K562 (cell line): ENCODE measurements at regions not wholly inside any gene's neighbourhood (a gene's known extent, or its start where the extent isn't known, plus 50 kb on each side); places are given as distances from the start of the nearest gene placed in this dataset.

Experiments
- ATAC-seq: fragments of 200-7000 bp; cut with Tn5 transposase; 3 replicates; pipeline ENCODE4 v1.9.1; 2020; ENCODE audit warnings: moderate library complexity
- BruUV-seq: library from RNA; stranded (reverse); fragments of 400-500 nt; replicated peaks from 2 replicates; lab custom pipeline; 2021; lab: Mats Ljungman, UMichigan
- CTCF ChIA-PET: fragments of 300-600 bp; formaldehyde crosslinking; extraction: SDS; loops from one replicate; lab custom pipeline; 2021; ENCODE audit warnings: low intra/inter-chr PET ratio; lab: Yijun Ruan, JAX
- POLR2A ChIA-PET: fragments of 300-600, 350-650 bp; sonication (Branson Sonifier 250); formaldehyde crosslinking; extraction: SDS; loops from one replicate; lab custom pipeline; 2021; ENCODE audit warnings: antibody characterized with exemption, inconsistent platforms; lab: Yijun Ruan, JAX
- DNase-seq, 4 experiments: peaks; one replicate each; pipeline versions ENCODE4 v3.0.0 to v3.0.0-alpha.2; 2011 to 2018; ENCODE audit warnings: low spot score in 3 of 4, mixed read lengths in 3 of 4; ENCODE audit errors: extremely low read depth in 1 of 4
- FAIRE-seq: peaks from 2 replicates; lab custom pipeline; 2011; peaks lifted over from hg19 to GRCh38; lab: Jason Lieb, UNC
- H2AFZ ChIP-seq: 2 replicates; pipeline ENCODE4 v1.6.0; 2011; ENCODE audit warnings: low read depth, low read length, control low read depth, inconsistent platforms
- H3K27ac ChIP-seq: fragments of 200-600 bp; 3 replicates; pipeline ENCODE4 v1.8.0; 2011; ENCODE audit warnings: low read depth, mild to moderate bottlenecking, control low read depth, inconsistent platforms, low read length, moderate library complexity, mixed read lengths; ENCODE audit errors: extremely low read depth
- H3K27me3 ChIP-seq, 2 experiments: fragments of 300-600 bp in 1 of 2; 2 replicates in 1 of 2; 3 replicates in 1 of 2; pipeline versions ENCODE4 v1.6.0 to v1.8.0; 2011; ENCODE audit warnings: inconsistent platforms in 2 of 2, low read length in 2 of 2, mild to moderate bottlenecking in 1 of 2, mixed read lengths in 1 of 2, moderate library complexity in 1 of 2; ENCODE audit not compliant: control insufficient read depth in 2 of 2, insufficient read depth in 2 of 2
- H3K36me3 ChIP-seq: fragments of 300-600 bp; 3 replicates; pipeline ENCODE4 v1.8.0; 2011; ENCODE audit warnings: mild to moderate bottlenecking, low read length, inconsistent platforms; ENCODE audit not compliant: control insufficient read depth, insufficient read depth
- H3K4me1 ChIP-seq, 2 experiments: fragments of 200-600 bp in 1 of 2; replicated peaks in 1 of 2; 2 replicates in 1 of 2; 3 replicates in 1 of 2; pipeline versions ENCODE4 v1.5.1 to v1.8.0; 2011; ENCODE audit warnings: inconsistent platforms in 2 of 2, low read length in 2 of 2, mild to moderate bottlenecking in 1 of 2, mixed read lengths in 1 of 2, moderate library complexity in 1 of 2; ENCODE audit not compliant: control insufficient read depth in 2 of 2, insufficient read depth in 2 of 2
- H3K4me2 ChIP-seq: 2 replicates; pipeline ENCODE4 v1.6.1; 2011; ENCODE audit warnings: low read length, control low read depth, inconsistent platforms, mixed read lengths; ENCODE audit not compliant: insufficient read depth
- H3K4me3 ChIP-seq: fragments of 200-600 bp; sonication (generic), shearing (Covaris generic); 2 replicates; pipeline ENCODE4 v1.5.1; 2016; ENCODE audit warnings: control low read depth, inconsistent platforms
- H3K79me2 ChIP-seq: fragments of 200-600 bp; 3 replicates; pipeline ENCODE4 v1.8.0; 2011; ENCODE audit warnings: low read length, inconsistent platforms; ENCODE audit not compliant: control insufficient read depth, insufficient read depth
- H3K9ac ChIP-seq, 2 experiments: 2 replicates each; pipeline versions ENCODE4 v1.6.0 to v1.6.1; 2011; ENCODE audit warnings: low read depth in 2 of 2, low read length in 2 of 2, control low read depth in 1 of 2, inconsistent platforms in 1 of 2, mild to moderate bottlenecking in 1 of 2, mixed read lengths in 1 of 2; ENCODE audit not compliant: insufficient read depth in 1 of 2
- H3K9me1 ChIP-seq: one replicate; pipeline ENCODE4 v1.6.0; 2011; ENCODE audit warnings: inconsistent platforms, mild to moderate bottlenecking, low read length, moderate library complexity; ENCODE audit not compliant: control insufficient read depth, insufficient read depth
- H3K9me3 ChIP-seq: replicated peaks from 2 replicates; pipeline ENCODE4 v1.5.1; 2011; ENCODE audit warnings: low read depth, low read length, inconsistent platforms; ENCODE audit not compliant: control insufficient read depth, insufficient read depth
- H4K20me1 ChIP-seq: replicated peaks from 2 replicates; pipeline ENCODE4 v1.6.1; 2011; ENCODE audit warnings: low read length, inconsistent platforms, mixed read lengths; ENCODE audit not compliant: control insufficient read depth, insufficient read depth
- BRD4 ChIP-seq: fragments of 200-600 bp; sonication (generic); IDR thresholded peaks from 2 replicates; pipeline ENCODE4 v1.6.1; 2017; ENCODE audit warnings: inconsistent platforms
- CCNT2 ChIP-seq: IDR thresholded peaks from 2 replicates; pipeline ENCODE4 v1.6.1; 2011; ENCODE audit warnings: borderline replicate concordance, low read depth, mild to moderate bottlenecking, moderate library complexity, mixed read lengths, low read length; ENCODE audit not compliant: insufficient read length; ENCODE audit errors: extremely low read depth
- EP400 ChIP-seq: fragments of 450-650 bp; IDR thresholded peaks from 2 replicates; pipeline ENCODE4 v1.6.1; 2017; ENCODE audit warnings: antibody characterized with exemption, mild to moderate bottlenecking, moderate library complexity
- FIP1L1 ChIP-seq: fragments of 200-400 bp; formaldehyde crosslinking; IDR thresholded peaks from 2 replicates; pipeline ENCODE4 v1.6.1; 2018; ENCODE audit warnings: mild to moderate bottlenecking, low read depth, low read length; ENCODE audit not compliant: poor library complexity, severe bottlenecking
- GTF2B ChIP-seq: IDR thresholded peaks from 2 replicates; pipeline ENCODE4 v1.6.1; 2011; ENCODE audit not compliant: insufficient read length; ENCODE audit errors: extremely low read depth
- HDAC1 ChIP-seq, 2 experiments: fragments of 450-650 bp; IDR thresholded peaks; 2 replicates each; pipeline ENCODE4 v1.6.1; 2016 to 2017; ENCODE audit warnings: inconsistent platforms in 1 of 2, mild to moderate bottlenecking in 1 of 2, moderate library complexity in 1 of 2
- HMGN3 ChIP-seq: IDR thresholded peaks from 2 replicates; pipeline ENCODE4 v1.6.1; 2011; ENCODE audit warnings: borderline replicate concordance, low read depth, mild to moderate bottlenecking, mixed read lengths, low read length; ENCODE audit not compliant: insufficient read length; ENCODE audit errors: extremely low read depth
- LARP7 ChIP-seq: fragments of 450-650 bp; IDR thresholded peaks from 2 replicates; pipeline ENCODE4 v1.6.1; 2016
- MAFF ChIP-seq: IDR thresholded peaks from 2 replicates; pipeline ENCODE4 v1.6.1; 2012; ENCODE audit warnings: low read length, improper control_type of control experiment
- NBN ChIP-seq: fragments of 450-650 bp; IDR thresholded peaks from 2 replicates; pipeline ENCODE4 v1.6.1; 2016; ENCODE audit warnings: low read depth, mild to moderate bottlenecking
- TFAP4 ChIP-seq: sonication (generic); formaldehyde crosslinking; IDR thresholded peaks from 2 replicates; pipeline ENCODE4 v1.8.0; 2022; ENCODE audit warnings: missing genetic modification reagents, mild to moderate bottlenecking, moderate library complexity, borderline replicate concordance
- ZBTB5 ChIP-seq: fragments of 450-650 bp; IDR thresholded peaks from 2 replicates; pipeline ENCODE4 v1.6.1; 2017; ENCODE audit warnings: antibody characterized with exemption
- ZNF408 ChIP-seq: fragments of 250-450 bp; sonication (Bioruptor Pico); IDR thresholded peaks from 2 replicates; pipeline ENCODE4 v1.4.0; 2020; ENCODE audit warnings: low read depth, mild to moderate bottlenecking, moderate library complexity
- WGBS: fragments of 100-300 bp; shearing (Covaris generic); methylation state at CpG from one replicate; pipeline ENCODE4 v1.1.6; 2016; ENCODE audit warnings: low coverage, mixed read lengths; ENCODE audit not compliant: insufficient coverage; ENCODE audit errors: missing lambda C conversion rate; 5-methylcytosine and 5-hydroxymethylcytosine counted together
- in situ Hi-C: fragments of 300-500 bp; cut with MboI; formaldehyde crosslinking; loops from 4 replicates; pipeline ENCODE4 v1.15.0; 2018; ENCODE audit warnings: inconsistent platforms, mixed read lengths
- intact Hi-C: fragments of 100-400 bp; cut with micrococcal nuclease; formaldehyde crosslinking; loops from 2 replicates; pipeline ENCODE4 v1.14.2; 2022
- TF ChIP-seq, protein P1 (sequence below): fragments of 450-650 bp; formaldehyde crosslinking; IDR thresholded peaks from 2 replicates; pipeline ENCODE4 v1.4.0; 2022; ENCODE audit warnings: missing genetic modification characterization
- TF ChIP-seq, protein P2 (sequence below): sonication (generic); formaldehyde crosslinking; IDR thresholded peaks from 2 replicates; pipeline ENCODE4 v1.8.1; 2023; ENCODE audit warnings: mild to moderate bottlenecking, missing genetic modification reagents

DNA sequence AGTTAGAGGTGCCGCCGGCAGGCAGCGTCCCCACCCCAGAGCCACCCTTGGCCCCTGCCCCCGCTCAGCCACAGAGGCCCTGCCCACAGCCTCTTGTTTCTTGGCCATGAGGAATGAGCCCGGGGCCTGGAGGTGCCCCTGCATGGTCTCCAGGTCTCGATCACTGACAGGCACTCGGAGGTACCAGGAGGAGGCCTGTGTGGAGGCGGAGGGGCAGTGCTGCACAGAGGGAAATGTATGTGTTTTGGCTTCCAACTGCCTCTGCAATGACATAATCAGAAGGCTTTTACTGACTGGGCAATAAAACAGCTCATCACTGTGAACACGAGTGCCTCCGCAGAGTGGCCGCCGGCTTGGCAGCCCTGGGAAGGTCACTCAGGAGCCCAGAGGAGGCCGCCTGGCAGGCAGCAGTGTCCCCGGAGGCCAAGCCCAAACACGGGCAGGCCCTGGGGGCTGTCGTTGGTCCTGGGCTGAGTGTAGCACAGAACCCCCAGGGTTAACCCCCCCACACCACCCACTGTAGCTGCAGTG, 61.1 kb upstream of the GATA5 start:
- no peak overlapping the region for H2AFZ ChIP-seq
- no peak for DNase-seq
- H3K9ac ChIP-seq, result no peak overlapping the region
- no TSS peak for BruUV-seq
- peaks cover 5 to 24% of the 10 kb centered on the region in 2 experiments; a peak in 4 of 5 replicates for H3K27me3 ChIP-seq
- H4K20me1 ChIP-seq, result no peaks in the 10 kb centered on the region
- peaks cover 31 to 85% of the 10 kb centered on the region in 2 experiments for H3K4me1 ChIP-seq
- H3K79me2 ChIP-seq, result no peaks in the 10 kb centered on the region; the same call in 2 of the 3 replicates
- peaks cover 2% of the 10 kb centered on the region for H3K9me1 ChIP-seq
- ATAC-seq, result no peak
- H3K27ac ChIP-seq, result no peak overlapping the region
- intact Hi-C loops, result no loop called here
- in situ Hi-C loops, result no loop called here
- H3K4me3 ChIP-seq, result no peak overlapping the region
- ChIA-PET CTCF (no interaction called here), POLR2A (interaction anchor here (0.7 to 1.4 kb wide), 4 partner anchors 14 to 232 kb away, joined by 3 to 6 read pairs (median 4); no protein-coding TSS in a partner anchor)
- no peak overlapping the region for H3K4me2 ChIP-seq
- H3K36me3 ChIP-seq, result no peaks in the 10 kb centered on the region
- no peaks in the 10 kb centered on the region for H3K9me3 ChIP-seq
- no peak for FAIRE-seq
- WGBS, result 73% methylated on average over 14 of the region's 16 CpGs
- TF ChIP-seq MAFF (no peak), HDAC1 (IDR thresholded peaks at IDR 0.05) (no peak), ZBTB5 (no peak), TFAP4 (CRISPR knock-in tag) (no peak), EP400 (no peak), FIP1L1 (no peak), CCNT2 (no peak), GTF2B (no peak), HMGN3 (no peak), BRD4 (no peak), ZNF408 (CRISPR knock-in tag) (no peak), LARP7 (no peak), NBN (no peak)
- TF ChIP-seq, protein P1, sequence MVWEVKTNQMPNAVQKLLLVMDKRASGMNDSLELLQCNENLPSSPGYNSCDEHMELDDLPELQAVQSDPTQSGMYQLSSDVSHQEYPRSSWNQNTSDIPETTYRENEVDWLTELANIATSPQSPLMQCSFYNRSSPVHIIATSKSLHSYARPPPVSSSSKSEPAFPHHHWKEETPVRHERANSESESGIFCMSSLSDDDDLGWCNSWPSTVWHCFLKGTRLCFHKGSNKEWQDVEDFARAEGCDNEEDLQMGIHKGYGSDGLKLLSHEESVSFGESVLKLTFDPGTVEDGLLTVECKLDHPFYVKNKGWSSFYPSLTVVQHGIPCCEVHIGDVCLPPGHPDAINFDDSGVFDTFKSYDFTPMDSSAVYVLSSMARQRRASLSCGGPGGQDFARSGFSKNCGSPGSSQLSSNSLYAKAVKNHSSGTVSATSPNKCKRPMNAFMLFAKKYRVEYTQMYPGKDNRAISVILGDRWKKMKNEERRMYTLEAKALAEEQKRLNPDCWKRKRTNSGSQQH (CRISPR knock-in tag), result no peak
- TF ChIP-seq, protein P2, sequence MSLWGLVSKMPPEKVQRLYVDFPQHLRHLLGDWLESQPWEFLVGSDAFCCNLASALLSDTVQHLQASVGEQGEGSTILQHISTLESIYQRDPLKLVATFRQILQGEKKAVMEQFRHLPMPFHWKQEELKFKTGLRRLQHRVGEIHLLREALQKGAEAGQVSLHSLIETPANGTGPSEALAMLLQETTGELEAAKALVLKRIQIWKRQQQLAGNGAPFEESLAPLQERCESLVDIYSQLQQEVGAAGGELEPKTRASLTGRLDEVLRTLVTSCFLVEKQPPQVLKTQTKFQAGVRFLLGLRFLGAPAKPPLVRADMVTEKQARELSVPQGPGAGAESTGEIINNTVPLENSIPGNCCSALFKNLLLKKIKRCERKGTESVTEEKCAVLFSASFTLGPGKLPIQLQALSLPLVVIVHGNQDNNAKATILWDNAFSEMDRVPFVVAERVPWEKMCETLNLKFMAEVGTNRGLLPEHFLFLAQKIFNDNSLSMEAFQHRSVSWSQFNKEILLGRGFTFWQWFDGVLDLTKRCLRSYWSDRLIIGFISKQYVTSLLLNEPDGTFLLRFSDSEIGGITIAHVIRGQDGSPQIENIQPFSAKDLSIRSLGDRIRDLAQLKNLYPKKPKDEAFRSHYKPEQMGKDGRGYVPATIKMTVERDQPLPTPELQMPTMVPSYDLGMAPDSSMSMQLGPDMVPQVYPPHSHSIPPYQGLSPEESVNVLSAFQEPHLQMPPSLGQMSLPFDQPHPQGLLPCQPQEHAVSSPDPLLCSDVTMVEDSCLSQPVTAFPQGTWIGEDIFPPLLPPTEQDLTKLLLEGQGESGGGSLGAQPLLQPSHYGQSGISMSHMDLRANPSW (CRISPR knock-in tag), result no peak
